GM19238 (cell line): ENCODE measurements at regions not wholly inside any gene's neighbourhood (a gene's known extent, or its start where the extent isn't known, plus 50 kb on each side); places are given as distances from the start of the nearest gene placed in this dataset.

Experiments used
- DNase-seq: peaks from one replicate; pipeline ENCODE4 v3.0.0; 2011; ENCODE audit warnings: low spot score; ENCODE audit not compliant: insufficient read length

DNA sequence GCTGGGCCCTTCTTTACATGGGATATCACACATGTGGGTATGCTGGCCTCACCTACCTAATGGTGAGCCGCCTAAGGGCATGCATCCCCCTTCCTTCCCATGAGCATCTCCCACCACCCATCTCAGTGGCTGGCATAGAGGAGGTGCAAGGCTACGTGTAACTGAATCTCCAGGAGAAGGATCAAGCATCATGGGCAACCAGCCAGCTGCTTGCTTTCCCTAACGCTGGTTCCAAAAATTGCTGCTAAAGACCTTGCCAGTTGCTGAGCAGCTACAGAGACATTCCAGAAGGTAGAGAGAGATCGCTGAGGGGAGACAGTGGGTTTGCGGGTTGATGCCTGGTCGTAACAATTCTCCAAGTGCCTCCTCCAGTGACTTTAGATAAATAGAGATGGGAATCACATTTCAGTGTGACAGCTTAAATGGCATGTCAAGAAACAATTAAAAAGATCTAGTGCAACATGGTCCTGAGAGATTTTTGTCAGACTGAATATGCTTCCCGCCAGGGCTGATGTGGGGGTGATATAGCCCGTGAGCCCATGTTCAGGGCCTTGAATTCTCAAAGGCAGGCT, 378.4 kb upstream of the CDH5 start:
- no peak for DNase-seq

GRCh38 chr16:65984296-65984695, 382.2 kb upstream of the CDH5 start:
- no peak for DNase-seq

- DNase-seq, result no peak
These were observed 385.4 kb upstream of the CDH5 start for GRCh38 chr16:65981057-65981456.

DNA sequence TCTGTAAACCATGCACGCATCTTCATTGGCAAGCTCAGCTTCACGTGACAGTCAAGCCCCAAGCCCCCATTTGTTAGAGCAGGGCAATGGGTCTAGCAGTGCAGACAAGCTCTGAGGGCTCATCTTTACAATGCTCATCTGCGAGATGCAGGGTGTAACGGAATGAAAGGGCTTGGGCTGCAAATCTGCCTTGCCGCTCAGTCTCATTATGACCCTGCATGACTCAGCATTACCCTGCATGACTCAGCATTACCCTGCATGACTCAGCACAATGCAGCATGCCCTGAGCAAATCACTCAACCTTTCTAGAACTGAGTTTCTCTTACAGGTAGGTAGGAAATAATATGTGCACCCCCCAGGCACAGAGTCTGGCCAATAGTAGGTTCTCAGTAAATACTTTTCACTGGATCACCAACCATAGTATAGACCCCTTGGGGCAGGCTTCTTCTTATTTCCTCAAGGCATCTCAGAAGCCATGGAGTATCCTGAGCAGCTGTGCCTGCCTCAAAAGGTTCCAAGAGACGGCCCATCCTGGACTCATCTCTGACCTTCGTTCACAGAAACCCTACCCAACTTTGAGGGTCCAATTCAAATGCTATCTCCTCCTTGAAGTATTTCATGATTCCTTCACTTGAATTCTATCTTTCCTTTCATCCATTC, 391.3 kb upstream of the CDH5 start:
- DNase-seq, result no peak

DNA sequence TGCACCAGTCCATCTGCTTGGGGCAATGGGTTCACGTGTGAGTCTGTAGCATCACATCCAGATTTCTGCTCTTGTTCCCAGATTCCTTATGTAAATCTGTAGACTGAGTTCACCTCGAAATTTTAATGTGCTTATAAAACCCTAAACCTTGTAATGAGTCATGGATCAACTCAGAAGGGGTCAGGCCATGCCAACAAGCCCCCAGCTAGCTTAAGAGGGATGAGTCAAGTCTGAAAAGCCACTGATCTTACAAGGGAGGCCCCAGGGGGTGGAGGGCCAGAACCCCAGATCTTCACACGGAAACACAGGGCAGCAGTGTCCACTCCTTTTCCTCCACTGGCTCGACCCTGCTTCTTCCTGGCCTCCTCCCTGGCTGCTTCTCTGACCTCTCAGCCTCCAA, 399.1 kb upstream of the CDH5 start:
- DNase-seq, result no peak

DNA sequence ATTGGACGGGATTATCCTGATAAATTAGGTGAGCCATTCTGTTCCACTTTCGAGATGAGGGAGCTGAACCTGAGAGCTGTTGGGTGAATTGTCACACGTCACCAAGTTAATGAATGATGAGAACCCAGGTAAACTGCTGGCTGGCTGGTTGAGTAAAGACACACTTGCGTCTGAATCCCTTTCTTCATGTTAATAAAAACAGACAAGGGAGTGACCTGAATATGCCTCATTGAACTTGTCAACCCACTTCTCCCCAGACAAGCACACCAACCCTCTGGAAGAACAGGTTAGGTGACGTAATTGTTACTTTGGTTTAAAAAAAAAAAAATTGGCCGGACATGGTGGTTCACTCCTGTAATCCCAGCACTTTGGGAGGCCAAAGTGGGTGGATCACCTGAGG, 400.9 kb upstream of the CDH5 start:
- no peak for DNase-seq

- DNase-seq, result no peak
These were observed 401.7 kb upstream of the CDH5 start for GRCh38 chr16:65964752-65965151.

- no peak for DNase-seq
These were observed 404.9 kb upstream of the CDH5 start for GRCh38 chr16:65961476-65962143.

GRCh38 chr16:65959983-65960382, 406.5 kb upstream of the CDH5 start:
- DNase-seq, result no peak

DNA sequence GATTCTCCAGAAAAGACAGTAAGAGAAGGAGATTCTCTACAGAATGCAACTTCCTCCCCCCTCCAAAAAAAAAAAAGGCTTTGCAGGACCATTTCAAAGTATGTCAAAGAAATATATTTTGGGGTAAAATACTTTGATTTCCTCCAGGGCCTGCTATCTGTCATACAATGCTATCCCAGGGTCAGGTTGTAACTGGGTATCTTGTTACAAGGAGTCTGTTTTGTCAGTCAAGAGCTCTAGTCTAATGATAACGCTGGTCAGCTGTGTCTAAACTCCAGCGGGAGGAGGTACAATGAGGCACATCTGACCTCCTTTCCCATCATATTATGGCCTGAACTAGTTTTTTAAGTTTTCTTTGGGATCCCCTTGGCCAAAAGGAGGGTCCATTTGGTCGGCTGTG, 408.4 kb upstream of the CDH5 start:
- DNase-seq, result no peak

- DNase-seq, result no peak
These were observed 410.4 kb upstream of the CDH5 start for GRCh38 chr16:65956100-65956499.

DNA sequence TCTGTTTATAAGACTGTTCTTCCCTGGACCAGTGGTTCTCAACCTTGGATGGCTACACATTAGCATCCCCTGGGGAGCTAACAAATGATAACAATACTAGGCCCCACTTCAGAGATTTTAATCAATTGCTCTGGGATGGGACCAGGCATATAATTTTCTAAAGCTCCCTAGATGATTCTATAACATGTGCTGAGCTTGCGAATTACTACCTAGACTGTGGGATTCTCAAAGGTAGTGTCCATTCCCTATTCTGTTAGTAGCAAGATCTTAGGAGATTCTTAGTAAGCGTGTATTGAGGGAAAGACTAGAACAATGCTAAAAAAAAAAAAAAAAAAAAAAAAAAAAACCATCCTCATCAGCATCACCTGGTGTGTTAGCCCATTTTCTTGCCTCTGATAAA, 412.0 kb upstream of the CDH5 start:
- DNase-seq, result no peak

GRCh38 chr16:65950211-65950610, 416.3 kb upstream of the CDH5 start:
- no peak for DNase-seq

DNA sequence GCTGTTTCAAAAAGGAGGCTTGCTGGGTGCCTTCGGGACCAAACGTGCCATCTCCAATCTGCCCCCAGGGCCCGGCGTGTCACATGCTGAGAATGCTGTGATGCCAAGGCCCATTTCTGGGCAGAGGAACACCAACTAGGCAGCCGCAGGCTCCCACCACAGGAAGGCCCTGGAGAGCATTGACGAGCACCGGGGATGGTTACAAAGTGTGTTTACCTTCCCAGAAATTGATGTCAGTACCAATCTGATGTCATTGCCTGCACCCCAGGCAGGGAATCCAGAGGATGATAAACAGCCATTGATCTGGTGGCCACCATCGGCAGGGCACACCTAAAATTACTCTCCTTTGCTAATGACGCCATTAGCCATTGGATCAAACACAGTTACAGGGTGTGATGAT, 418.1 kb upstream of the CDH5 start:
- no peak for DNase-seq

DNA sequence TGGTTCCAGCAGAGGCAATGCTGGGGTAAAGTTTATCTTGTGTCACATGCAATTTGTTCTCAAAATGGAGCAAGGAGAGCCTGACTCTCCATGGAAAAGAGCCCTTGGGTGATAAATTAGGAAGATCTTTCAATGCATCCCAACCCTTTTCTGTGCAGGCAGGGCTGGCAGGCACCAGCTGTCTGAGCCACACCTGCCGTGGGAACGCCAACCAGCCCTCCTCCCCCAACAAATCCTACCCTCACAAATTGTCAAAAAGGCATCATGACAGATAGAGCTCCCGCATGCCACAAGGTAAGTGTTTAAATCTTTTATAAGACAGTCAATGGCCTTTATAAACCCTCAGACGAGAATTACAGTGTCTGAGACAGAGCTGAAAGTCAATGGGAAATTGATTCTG, 418.5 kb upstream of the CDH5 start:
- DNase-seq, result no peak

- DNase-seq, result no peak
These were observed 421.0 kb upstream of the CDH5 start for GRCh38 chr16:65945493-65945892.

DNA sequence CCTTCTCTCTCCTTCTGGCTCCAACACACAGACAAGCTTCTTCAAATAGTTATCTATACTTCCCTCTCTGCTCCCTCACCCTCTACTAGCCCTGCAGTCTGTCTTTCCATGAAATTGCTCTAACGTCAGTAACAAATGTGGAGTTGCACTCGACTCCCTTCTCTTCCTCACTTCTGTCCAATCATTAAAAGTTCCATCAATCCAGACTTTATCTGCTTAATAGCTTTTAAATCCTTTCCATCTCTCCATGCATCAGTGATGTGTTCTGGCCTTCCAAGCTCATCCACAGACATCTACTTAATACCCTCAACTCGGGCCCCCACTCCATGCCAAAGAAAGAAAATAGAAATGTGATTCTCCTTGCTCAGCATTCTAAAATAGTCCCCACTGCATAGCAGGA, 422.1 kb upstream of the CDH5 start:
- DNase-seq, result no peak

- no peak for DNase-seq
These were observed 425.8 kb upstream of the CDH5 start for GRCh38 chr16:65940711-65941110.

GRCh38 chr16:65938083-65938482, 428.4 kb upstream of the CDH5 start:
- no peak for DNase-seq

GRCh38 chr16:65937455-65937854, 429.0 kb upstream of the CDH5 start:
- DNase-seq, result no peak

GRCh38 chr16:65936096-65936495, 430.4 kb upstream of the CDH5 start:
- no peak for DNase-seq

- DNase-seq, result no peak
These were observed 432.0 kb upstream of the CDH5 start for GRCh38 chr16:65934443-65934842.

DNA sequence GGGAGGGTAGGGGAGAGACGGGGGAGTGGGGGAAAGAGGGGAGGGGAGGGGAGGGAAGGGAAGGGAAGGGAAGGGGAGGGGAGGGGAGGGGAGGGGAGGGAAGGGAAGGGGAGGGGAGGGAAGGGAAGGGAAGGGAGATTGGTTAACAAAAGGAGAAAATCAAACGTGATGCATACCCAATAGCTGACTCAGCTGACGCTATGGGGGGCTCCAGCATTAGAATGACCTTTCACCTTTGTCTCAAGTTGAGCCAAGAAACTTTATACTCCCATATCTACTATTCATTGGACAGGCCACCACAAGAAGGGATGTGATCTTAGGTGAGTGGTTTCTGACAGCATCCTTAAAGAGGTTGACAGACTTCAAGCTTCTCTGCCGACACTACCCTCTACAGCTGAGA, 432.8 kb upstream of the CDH5 start:
- no peak for DNase-seq
